Natural killer cell treated with Interleukin-12 subunit alpha and Interleukin-12 subunit beta and Interleukin-15 and Interleukin-18, amount 100 ng/mL, for 72 hours (primary cell): ENCODE measurements at regions not wholly inside any gene's neighbourhood (a gene's known extent, or its start where the extent isn't known, plus 50 kb on each side); places are given as distances from the start of the nearest gene placed in this dataset.

Source experiments
- ATAC-seq, 2 donors: fragments of 150-1000 bp; cut with Tn5 transposase in 1 of 2; sonication (Bioruptor Pico), chemical (Tn5 transposase) in 1 of 2; 2 replicates each; pipeline ENCODE4 v1.10.0; 2021
- DNase-seq: peaks from one replicate; pipeline ENCODE4 v3.0.0; 2022; ENCODE audit warnings: low spot score
- H3K27ac Mint-ChIP-seq, 2 donors: 1 replicate in 1 of 2; 2 replicates in 1 of 2; pipeline ENCODE4 v1.8.0; 2022; ENCODE audit warnings: mixed read lengths in 2 of 2, mild to moderate bottlenecking in 1 of 2, moderate library complexity in 1 of 2
- H3K27me3 Mint-ChIP-seq, 2 donors: 1 replicate in 1 of 2; 2 replicates in 1 of 2; pipeline ENCODE4 v1.8.0; 2022; ENCODE audit warnings: mixed read lengths in 2 of 2
- H3K36me3 Mint-ChIP-seq: one replicate; pipeline ENCODE4 v1.8.0; 2022; ENCODE audit warnings: mixed read lengths
- H3K4me1 Mint-ChIP-seq, 2 donors: 1 replicate in 1 of 2; 2 replicates in 1 of 2; pipeline ENCODE4 v1.8.0; 2022; ENCODE audit warnings: low read depth in 2 of 2, mixed read lengths in 2 of 2, mild to moderate bottlenecking in 1 of 2
- H3K4me3 Mint-ChIP-seq: one replicate; pipeline ENCODE4 v1.8.0; 2022; ENCODE audit warnings: mixed read lengths
- H3K9me3 Mint-ChIP-seq: 2 replicates; pipeline ENCODE4 v1.8.0; 2022; ENCODE audit warnings: mixed read lengths

DNA sequence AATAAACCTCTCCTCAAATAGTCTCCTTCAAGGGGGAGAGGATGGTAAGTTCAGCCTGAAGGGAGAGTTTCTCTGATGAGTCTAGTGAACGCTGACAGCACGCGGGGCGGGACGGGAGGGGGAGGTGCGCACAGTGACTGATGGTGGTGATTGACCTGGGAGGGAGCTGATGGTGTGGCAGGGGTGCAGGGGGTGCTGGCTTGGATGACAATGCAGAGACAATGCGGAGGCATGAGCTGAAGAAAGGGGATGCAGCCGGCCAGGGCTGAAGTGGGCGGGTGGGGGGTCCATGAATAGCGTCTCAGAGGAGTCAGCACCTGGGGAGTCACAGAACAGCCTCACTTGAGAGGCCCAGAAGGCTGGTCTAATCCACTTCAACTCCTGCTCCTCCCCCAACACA, 142.5 kb upstream of the PJA1 start:
- ATAC-seq (no peak), DNase-seq (peak; percentile 35)
- no peak overlapping the region for H3K27ac Mint-ChIP-seq
- H3K36me3 Mint-ChIP-seq = no peaks in the 10 kb centered on the region
- H3K27me3 Mint-ChIP-seq = peaks cover 6 to 26% of the 10 kb centered on the region in 2 donors
- H3K4me1 Mint-ChIP-seq = no peaks in the 10 kb centered on the region
- H3K4me3 Mint-ChIP-seq = no peak overlapping the region
- no peaks in the 10 kb centered on the region for H3K9me3 Mint-ChIP-seq

- H3K36me3 Mint-ChIP-seq = no peaks in the 10 kb centered on the region
- no peaks in the 10 kb centered on the region for H3K9me3 Mint-ChIP-seq
- H3K4me3 Mint-ChIP-seq = no peak overlapping the region
- DNase-seq = no peak
- H3K27ac Mint-ChIP-seq = no peak overlapping the region
- no peak for ATAC-seq
- H3K4me1 Mint-ChIP-seq = no peaks in the 10 kb centered on the region
- H3K27me3 Mint-ChIP-seq = peaks cover 6 to 31% of the 10 kb centered on the region in 2 donors
These were observed 141.8 kb upstream of the PJA1 start for GRCh38 chrX:69307029-69307428.

DNA sequence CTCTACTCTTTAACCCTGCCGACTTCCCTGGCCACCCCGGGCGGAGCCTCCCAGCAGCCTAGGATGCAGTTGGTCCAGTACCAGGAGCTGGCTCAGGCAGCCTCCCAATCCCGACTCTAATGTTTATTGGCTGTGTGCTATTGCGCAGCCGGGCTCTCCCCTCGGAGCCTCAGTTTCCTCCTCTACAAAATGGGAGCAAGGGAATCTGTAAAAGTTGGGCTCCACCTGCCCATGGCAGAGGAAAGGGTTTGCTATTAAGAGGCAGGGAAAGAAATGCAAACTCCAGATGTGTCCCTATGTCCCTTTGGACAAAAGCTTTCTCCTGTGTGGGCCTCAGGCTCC, 140.8 kb upstream of the PJA1 start:
- Mint-ChIP-seq H3K27ac (no peak overlapping the region), H3K4me1 (no peaks in the 10 kb centered on the region), H3K27me3 (peaks cover 6 to 32% of the 10 kb centered on the region in 2 donors), H3K4me3 (no peak overlapping the region), H3K9me3 (no peaks in the 10 kb centered on the region), H3K36me3 (no peaks in the 10 kb centered on the region)
- DNase-seq (no peak), ATAC-seq (no peak)

DNA sequence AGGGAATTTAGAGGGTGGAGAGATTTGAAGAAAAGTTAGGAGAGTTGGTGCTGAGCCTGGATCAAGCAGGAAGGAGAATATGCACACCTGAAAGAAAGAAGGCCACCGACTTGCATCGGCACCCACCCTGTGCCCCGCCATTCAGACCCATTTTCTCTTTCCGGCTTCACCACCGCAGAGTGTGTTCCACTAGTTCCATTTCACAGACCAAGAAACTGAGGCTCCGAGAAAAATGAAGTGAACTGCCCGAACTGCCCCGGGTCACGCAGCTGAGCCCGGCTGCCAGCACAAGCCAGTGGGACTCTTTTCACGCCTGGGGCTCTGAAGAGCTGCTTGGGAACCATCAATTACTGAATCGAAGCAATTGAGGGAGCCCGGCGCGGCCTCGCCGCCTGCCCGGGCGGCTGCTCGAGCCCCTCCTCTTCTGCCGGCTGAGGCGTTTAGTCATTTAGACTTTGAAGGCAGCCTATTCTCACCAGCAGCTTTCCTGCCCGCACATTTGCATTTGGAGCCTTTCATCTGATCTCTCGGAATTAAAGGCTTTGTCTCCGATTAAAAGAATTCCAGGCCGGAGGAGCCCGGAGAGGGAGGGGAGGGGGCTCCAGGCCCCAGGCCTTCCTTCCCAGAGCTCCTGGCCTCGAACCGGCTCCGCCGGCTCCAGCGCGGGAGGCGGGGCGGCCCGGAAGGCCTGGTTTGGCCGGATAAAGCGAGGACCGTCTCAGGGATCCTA, 140.2 kb upstream of the PJA1 start:
- ATAC-seq = no peak
- Mint-ChIP-seq H3K36me3 (no peaks in the 10 kb centered on the region), H3K4me1 (no peaks in the 10 kb centered on the region), H3K9me3 (no peaks in the 10 kb centered on the region), H3K27me3 (peaks cover 6 to 30% of the 10 kb centered on the region in 2 donors), H3K4me3 (no peak overlapping the region), H3K27ac (no peak overlapping the region)
- DNase-seq = peak; percentile 50

DNA sequence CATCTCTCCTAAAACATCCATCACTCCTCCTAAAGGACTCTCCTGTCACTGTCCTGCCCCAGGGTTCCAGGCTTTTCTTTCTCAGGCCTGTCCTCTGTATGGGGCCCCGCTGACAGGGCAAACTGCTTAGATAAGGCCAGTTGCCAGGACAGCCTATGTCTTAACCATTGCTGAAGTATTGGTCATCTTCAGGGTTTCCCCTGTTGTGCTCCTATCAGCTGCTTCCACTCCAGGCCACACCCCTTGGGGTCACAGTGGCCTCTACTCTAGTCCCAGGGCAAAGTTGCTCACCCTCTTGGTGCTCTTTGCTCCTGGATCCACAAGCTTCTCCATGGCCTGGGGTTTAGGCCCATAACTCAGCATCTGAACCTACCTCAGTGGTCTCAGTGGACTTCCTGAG, 138.0 kb upstream of the PJA1 start:
- DNase-seq (no peak), ATAC-seq (no peak)
- Mint-ChIP-seq H3K9me3 (no peaks in the 10 kb centered on the region), H3K27ac (no peak overlapping the region), H3K4me1 (no peaks in the 10 kb centered on the region), H3K36me3 (no peaks in the 10 kb centered on the region), H3K27me3 (peaks cover 0 to 30% of the 10 kb centered on the region in 2 donors), H3K4me3 (no peak overlapping the region)

DNA sequence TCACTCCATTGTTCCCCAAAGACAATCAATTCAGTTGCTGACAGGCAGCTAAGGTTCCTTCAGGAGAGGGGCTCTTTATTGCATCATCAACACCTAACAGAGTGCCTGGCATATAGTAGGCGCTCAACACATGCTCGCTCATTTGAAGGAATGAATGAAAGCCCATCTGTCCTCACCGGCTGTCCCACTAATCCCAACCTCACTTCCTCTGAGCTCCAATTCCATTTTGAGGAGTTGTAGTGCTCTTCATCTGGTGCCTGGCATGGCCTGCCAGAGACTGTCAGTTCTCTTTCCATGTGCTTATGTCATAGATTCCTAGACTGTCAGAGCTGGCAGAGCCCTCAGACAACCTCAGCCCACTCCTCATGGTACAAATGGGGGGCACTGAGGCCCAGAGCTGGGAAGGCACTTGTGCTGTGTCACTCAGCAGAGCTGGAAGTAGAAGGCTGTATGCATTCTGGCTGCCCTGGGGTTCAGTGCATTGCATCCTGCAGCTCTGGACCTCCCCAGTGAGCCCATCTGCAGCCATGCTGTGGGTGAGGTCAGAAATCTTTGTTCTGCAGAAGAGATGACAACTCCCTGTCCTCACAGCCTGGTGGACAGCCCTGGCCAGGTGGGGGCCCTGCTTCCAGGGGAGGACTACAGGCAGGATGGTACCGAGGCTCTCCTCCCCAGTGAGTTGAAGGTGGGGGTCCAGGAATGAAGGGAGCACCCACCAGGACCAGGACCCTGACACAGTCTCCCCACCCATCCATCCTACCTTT, 134.9 kb upstream of the PJA1 start:
- Mint-ChIP-seq H3K4me3 (no peak overlapping the region), H3K27me3 (peaks cover 0 to 22% of the 10 kb centered on the region in 2 donors), H3K36me3 (no peaks in the 10 kb centered on the region), H3K4me1 (no peaks in the 10 kb centered on the region), H3K9me3 (no peaks in the 10 kb centered on the region), H3K27ac (no peak overlapping the region)
- ATAC-seq = no peak
- no peak for DNase-seq

DNA sequence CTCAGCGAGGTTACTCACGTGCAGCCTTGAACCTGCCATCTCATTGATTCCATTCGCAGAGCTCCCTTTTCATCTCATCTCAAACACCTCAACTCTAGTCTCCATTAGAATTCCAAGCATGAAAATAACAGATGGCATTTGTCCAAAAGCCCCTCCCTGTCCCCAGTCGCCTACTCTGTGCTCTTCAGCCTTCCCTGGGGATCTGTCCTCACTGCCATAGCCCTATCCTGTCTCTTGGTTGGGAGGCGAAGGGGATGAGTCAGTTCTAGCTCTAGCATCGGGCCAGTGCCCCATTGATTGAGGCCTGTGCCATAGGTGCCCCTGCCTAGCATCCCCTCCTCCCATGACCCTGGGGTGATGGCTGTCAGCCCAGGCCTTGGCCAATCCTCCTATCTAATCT, 134.0 kb upstream of the PJA1 start:
- no peak overlapping the region for H3K4me3 Mint-ChIP-seq
- DNase-seq = no peak
- H3K27me3 Mint-ChIP-seq = peaks cover 0 to 18% of the 10 kb centered on the region in 2 donors
- no peaks in the 10 kb centered on the region for H3K36me3 Mint-ChIP-seq
- H3K4me1 Mint-ChIP-seq = no peaks in the 10 kb centered on the region
- no peak overlapping the region for H3K27ac Mint-ChIP-seq
- ATAC-seq = no peak
- no peaks in the 10 kb centered on the region for H3K9me3 Mint-ChIP-seq

- no peak for ATAC-seq
- DNase-seq = no peak
- Mint-ChIP-seq H3K27me3 (peaks cover 0 to 14% of the 10 kb centered on the region in 2 donors), H3K36me3 (no peaks in the 10 kb centered on the region), H3K4me3 (no peak overlapping the region), H3K27ac (no peak overlapping the region), H3K4me1 (no peaks in the 10 kb centered on the region), H3K9me3 (no peaks in the 10 kb centered on the region)
These were observed 133.3 kb upstream of the PJA1 start for GRCh38 chrX:69298466-69299140.

DNA sequence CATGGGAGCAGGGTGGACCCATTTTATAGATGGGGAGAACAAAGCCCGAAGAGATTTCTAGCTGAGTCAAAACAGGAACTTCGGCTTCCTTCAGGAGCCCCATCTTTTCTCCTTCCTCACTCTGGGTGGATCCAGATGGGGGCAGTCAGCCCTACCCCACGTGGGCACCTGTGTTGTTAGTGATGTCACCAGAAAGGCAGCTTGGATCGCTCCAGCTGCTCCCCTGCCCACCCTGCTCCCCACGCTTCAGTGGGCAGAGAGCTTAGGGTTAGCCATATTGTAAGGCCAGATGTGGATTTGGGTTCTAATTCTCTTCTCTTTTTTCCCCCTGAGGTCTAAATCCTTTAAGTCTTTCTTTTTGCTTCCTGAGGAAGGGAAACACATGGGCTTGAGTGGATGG, 132.3 kb upstream of the PJA1 start:
- Mint-ChIP-seq H3K27ac (no peak overlapping the region), H3K9me3 (no peaks in the 10 kb centered on the region), H3K4me3 (no peak overlapping the region), H3K4me1 (no peaks in the 10 kb centered on the region), H3K36me3 (no peaks in the 10 kb centered on the region), H3K27me3 (peaks cover 0 to 13% of the 10 kb centered on the region in 2 donors)
- DNase-seq = no peak
- ATAC-seq = no peak

DNA sequence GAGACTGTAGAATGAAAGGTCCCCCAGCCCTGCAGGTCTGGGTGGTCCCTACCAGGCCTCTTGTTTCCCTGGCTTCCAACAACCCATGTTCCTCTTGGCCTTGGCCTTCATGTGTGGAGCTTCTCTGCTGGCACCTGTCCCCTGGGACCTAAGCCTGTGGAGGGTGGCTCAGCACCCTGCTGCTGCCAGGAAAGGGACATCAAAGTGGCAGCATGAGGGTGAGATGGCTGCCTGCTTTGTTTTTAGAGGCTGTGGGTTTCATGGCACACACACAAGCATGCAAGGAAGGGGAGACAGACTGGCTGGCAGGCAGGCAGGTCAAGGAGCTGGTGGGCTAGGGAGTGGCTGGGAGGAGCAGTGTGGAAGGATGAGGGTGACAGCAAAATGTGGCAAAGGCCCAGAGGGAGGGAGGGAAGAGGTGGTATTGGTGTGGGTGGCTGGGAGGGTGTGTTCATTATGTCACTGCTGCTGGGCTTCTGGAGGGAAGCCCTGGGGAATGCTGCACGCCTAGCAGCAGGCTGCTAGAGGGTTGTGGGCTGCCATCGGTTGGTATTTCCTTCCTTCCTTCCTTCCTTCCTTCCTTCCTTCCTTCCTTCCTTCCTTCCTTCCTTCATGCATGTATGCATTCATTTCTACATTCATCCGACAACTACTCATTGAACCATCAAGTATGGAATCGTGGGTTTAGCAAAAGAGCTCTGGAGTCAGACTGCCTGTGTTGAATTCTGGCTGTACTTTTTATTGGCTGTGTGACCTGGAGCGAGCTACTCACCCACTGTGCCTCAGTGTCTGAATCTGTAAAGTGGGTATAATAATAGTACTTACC, 128.7 kb upstream of the PJA1 start:
- DNase-seq (no peak), ATAC-seq (no peak)
- Mint-ChIP-seq H3K4me3 (no peak overlapping the region), H3K9me3 (no peaks in the 10 kb centered on the region), H3K36me3 (no peaks in the 10 kb centered on the region), H3K27me3 (peaks cover 0 to 6% of the 10 kb centered on the region in 2 donors), H3K4me1 (no peaks in the 10 kb centered on the region), H3K27ac (no peak overlapping the region)

DNA sequence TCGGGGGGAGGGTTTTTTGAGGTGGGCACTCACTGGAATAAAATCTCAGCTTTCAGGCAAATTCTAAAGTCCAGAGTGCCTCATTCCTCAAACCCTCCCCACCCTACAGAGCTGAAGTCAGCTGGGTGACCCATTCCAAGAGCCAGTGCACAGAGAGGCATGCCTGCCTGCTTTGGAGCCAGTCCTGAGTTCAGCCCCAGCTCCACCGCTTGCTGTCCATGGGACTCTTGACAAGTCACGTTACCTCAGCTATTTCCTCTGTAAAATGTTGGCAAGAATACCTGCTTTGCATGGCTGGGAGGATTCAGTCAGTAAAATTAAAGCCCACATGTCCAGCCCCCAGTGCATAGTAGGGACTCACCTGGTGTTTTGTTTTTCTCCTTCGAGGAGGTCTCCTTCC, 125.9 kb upstream of the PJA1 start:
- ATAC-seq (no peak), DNase-seq (no peak)

GRCh38 chrX:69290292-69290691, 125.0 kb upstream of the PJA1 start:
- Mint-ChIP-seq H3K36me3 (no peaks in the 10 kb centered on the region), H3K27ac (no peak overlapping the region), H3K9me3 (no peaks in the 10 kb centered on the region), H3K4me1 (no peaks in the 10 kb centered on the region), H3K27me3 (peaks cover 0 to 6% of the 10 kb centered on the region in 2 donors), H3K4me3 (no peak overlapping the region)
- DNase-seq (no peak), ATAC-seq (no peak)

More for the DNA sequence above, 125.9 kb upstream of the PJA1 start:
- Mint-ChIP-seq H3K4me1 (no peaks in the 10 kb centered on the region), H3K4me3 (no peak overlapping the region), H3K27ac (no peak overlapping the region), H3K36me3 (no peaks in the 10 kb centered on the region), H3K27me3 (peaks cover 0 to 6% of the 10 kb centered on the region in 2 donors), H3K9me3 (no peaks in the 10 kb centered on the region)

- DNase-seq (no peak), ATAC-seq (no peak)
- Mint-ChIP-seq H3K4me3 (no peak overlapping the region), H3K27ac (no peak overlapping the region), H3K9me3 (no peaks in the 10 kb centered on the region), H3K36me3 (no peaks in the 10 kb centered on the region), H3K27me3 (peaks cover 0 to 6% of the 10 kb centered on the region in 2 donors), H3K4me1 (no peaks in the 10 kb centered on the region)
These were observed 124.5 kb upstream of the PJA1 start for GRCh38 chrX:69289793-69290123.
